ENCODE measurements at regions not wholly inside any gene's neighbourhood (a gene's known extent, or its start where the extent isn't known, plus 50 kb on each side); places are given as distances from the start of the nearest gene placed in this dataset.

GRCh38 chr5:167351316-167351715, 940.1 kb upstream of the WWC1 start:
- TF ChIP-seq CTCF (IDR thresholded peaks at IDR 0.05; ENCODE audit: insufficient read depth, low read length, poor library complexity, severe bottlenecking) (no peak), EZH2phosphoT487 (conservative IDR thresholded peaks at IDR 0.05; ENCODE audit: low read length) (no peak)

All from SU-DHL-6 (cell line).